Hypothalamus (tissue), 51 donors: ENCODE measurements at regions not wholly inside any gene's neighbourhood (a gene's known extent, or its start where the extent isn't known, plus 50 kb on each side); places are given as distances from the start of the nearest gene placed in this dataset.

ENCODE experiments used
- DNase-seq, 51 donors: peaks; one replicate each; lab custom pipeline; 2025; lab: John Stamatoyannopoulos, UW

DNA sequence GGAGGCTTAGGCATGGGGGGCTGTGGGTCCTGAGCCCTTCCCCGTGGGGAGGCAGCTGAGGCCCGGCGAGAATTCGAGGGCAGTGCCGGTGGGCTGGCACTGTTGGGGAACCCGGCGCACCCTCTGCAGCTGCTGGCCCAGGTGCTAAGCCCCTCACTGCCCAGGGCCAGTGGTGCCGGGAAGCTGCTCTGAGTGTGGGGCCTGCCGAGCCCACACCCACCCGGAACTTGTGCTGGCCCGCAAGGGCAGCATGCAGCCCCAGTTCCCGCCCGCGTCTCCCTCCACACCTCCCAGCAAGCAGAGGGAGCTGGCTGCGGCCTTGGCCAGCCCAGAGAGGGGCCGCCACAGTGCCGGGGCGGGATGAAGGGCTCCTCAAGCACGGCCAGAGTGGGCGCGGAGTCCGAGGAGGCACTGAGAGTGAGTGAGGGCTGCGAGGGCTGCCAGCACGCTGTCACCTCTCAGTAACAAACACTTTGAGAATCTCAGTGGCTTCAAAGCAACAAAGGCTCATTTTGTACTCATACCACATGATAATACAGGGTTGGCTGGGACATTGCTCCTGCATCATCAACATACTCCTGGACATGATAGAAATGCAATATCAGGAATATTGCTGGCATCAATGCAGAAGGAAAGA is 265.7 kb upstream of the ANKRD55 start:
- DNase-seq: no peak

DNA sequence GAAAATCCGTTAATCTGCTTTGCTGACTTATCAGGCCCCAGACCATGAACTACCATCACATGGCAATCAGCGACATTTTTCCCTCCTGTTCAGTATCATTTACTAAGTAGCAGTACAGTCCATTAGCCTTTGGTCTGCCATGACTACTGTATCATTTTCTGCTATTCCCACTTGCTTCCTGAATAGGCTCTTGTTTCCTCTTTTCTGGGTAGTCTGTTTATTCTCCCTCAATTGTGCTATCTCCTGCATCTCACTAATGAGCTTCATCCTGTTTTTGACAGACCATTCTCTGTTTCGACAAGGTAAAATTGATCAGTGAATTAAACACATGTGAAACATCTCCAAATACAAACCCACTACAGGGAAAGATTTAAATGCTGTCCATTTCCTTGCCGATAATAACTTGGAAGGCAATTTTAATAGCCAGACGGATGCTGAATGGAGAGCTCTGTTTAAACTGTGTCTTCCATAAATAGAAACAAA is 263.5 kb upstream of the ANKRD55 start:
- no peak for DNase-seq

DNA sequence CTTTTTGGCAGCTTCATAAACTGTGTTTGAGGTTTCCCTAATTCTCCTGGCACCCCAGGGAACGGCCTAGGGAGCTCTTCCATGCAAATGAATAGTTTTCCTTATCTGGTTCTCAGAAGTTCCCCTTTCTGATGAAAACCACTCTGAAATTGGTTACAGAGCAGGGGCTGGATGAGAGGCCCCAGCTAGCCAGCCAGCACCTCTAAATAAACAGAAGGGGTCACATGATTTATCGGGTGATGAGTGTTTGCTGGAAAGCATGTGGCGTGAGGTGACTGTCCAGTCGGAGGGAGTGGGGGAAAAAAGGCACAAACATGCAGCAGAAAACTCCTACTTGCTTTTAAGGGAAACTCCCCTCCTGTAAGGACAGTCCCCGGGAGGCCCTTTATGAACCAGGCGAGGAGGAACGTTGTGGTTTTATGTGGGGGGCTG is 261.2 kb upstream of the ANKRD55 start:
- no peak for DNase-seq

DNA sequence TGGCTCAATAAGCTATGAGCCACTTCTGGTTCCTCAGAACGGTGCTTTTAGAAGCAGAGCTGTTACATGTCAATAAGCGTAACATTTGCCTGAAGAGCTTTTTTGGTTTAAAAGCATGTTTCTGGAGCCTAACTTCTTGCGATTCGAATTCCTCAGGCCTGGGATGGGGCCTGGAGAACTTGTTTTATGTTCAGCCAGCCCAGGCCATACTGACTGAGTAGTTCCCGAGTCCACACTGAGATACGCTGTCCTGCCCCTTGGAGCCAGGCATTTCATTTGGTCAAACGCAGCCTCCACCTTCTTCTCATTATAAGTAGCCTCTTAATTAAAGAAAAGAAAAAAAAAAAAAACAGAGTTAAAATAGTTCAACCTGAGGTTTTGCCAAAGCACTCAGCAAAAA is 260.6 kb upstream of the ANKRD55 start:
- DNase-seq: no peak

DNA sequence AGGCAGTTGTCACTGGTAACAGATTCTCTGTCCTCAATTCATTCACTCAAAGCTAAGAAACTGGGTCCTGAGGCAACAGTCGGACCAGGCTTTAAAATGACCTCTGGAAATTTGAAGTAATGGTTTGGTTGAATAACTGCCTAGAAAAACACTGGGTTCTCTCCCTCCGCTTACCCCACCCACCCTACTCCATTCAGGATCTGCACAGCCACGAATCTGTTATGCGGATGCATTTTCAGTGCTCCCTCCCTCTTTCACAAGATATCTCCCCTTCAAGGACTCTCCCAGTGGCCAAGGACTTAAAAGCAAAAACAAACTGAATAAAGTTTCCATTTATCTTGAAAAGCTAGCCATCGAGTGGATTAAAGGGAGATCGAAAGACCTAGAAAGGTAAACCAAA is 260.2 kb upstream of the ANKRD55 start:
- DNase-seq: no peak

DNA sequence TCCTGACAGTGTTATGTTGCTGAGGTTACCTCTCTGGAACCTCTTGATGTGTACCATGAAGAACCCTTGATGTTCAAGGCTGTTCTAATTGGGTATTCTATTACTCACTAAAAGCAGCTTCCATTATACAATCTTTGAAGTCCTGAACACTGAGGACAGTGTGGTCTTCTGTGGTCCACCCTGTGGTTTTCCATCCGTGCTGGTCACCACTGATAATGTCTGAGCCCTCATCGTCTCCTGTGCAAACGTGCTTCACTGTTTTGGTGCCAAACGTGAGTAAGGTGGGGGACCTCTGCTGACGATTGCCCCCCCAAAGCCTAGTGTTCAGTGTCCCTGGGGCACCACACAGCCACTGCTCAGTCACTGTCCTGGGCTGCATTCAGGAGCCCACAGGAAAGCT is 259.7 kb upstream of the ANKRD55 start:
- DNase-seq: no peak

DNA sequence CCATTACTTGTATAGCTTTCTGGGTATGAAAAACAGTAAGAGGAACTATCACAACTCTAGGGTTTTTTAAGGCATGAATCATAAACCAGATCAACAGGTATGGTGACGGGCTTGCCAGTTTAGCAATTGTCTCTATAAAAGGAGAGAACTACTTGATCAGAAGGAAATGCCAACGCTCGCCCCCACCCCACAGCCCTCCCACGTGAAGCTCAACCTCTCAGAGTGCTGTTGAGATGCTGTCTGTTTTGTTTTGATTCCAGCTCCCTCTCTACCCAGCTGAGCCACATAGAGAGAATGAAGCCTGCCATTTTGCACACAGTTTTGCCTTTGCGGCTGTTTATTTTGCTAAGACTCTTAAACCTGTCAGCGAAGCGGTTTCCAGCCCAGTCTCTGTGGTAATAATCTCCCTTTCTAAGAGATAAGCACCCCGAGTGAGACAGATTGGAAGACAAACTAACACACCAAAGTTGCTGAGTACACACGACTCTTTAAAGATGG is 257.9 kb upstream of the ANKRD55 start:
- no peak for DNase-seq

DNA sequence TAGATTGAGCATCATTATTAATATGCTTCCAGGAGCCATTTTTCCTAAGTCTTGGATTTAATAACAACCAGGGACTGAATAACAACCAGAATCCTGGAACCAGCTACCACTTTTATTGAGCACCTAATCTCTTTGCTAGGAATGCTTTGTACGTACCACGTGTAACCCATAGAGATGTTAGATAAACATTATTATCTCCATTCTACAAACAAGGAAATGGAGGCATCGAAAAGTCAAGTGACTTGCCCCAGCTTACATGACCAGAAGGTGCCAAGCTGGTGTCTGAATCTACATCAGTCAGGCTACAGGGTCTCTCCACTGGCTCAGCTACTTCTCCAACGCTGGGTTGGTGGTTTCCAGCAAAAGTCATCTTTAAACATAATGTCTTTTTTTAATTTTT is 256.1 kb upstream of the ANKRD55 start:
- no peak for DNase-seq

DNA sequence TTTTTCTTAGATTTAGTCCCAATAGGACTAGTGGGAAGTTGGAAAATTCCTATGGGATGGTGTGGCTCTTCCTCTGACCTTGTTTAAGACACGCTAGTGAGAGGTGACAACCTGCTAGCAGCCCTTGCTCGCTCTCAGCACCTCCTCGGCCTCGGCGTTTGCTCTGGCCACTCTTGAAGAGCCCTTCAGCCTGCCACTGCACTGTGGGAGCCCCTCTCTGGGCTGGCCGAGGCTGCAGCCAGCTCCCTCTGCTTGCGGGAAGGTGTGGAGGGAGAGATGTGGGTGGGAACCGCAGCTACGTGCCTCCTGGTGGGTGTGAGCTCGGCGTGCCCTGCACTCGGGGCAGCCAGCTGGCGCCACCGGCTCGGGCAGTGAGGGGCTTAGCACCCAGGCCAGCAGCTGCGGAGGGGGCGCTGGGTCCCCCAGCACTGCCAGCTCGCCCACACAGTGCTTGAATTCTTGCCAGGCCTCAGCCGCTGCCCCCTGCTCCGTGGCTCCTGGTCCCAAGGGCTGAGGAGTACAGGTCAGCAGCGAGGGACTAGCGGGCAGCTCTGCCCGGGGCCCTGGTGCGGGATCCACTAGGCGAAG is 254.5 kb upstream of the ANKRD55 start:
- DNase-seq: no peak

DNA sequence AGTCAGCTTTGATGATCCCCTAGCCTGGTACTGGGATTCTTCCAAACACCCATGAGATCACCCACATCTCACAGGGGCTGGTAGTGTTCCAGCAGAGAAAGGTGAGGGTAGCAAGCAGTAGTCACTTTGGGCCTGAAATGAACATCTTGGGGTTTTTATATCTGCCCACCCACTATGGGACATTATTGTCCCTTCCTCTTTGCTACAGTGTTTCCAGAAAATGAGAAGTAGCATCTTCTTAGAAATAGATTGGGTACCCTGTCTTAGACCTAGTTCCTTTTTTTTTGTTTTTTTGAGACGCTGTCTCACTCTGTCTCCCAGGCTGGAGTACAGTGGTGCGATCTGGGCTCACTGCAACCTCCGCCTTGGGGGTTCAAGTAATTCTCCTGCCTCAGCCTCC is 249.2 kb upstream of the ANKRD55 start:
- no peak for DNase-seq

DNA sequence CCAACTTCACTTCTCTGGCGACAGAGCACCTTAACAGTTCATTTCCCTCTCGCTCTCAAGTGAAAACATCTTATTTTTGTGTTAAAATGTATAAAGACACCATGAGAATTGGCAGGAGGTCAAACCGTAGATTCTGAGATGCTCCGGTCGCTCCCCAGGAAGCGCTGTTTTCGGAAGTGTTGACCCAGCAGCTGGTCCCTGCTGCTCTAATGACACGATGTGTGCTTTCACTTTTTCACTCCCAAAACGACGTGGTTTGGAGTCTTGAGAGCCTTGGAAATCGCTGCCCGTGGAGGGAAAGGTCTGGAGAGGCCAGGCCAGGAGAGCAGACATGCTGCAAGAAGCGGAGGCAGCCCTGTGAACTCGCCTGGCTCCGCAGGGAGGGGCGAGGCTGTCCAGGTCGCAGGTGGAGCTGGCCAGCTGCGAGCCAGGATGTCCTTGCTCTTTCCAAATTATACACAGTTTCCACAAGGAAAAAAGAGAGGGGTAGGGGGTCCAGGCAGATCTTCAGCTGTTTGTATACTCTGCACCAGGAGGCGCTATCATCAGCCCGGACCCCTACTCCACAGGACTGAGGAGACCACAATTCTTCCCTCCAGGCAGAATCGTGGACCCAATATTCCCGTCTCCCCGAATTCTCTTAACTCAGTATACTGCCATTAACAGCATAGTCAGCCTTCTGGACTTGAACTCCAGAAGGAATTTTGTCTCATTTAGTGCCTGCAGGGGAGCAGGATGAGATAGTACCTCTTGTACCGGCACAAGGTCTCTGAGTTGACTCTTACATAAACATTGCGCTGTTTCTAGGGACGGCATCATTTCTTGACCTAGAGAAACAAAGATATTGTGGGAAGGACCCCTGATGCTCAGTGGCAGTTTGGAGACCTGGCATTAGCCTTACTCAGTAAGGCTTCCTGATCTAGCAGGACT is 248.6 kb upstream of the ANKRD55 start:
- peak in 27 of 51 donors; percentile 9 to 63 (median 21) for DNase-seq

DNA sequence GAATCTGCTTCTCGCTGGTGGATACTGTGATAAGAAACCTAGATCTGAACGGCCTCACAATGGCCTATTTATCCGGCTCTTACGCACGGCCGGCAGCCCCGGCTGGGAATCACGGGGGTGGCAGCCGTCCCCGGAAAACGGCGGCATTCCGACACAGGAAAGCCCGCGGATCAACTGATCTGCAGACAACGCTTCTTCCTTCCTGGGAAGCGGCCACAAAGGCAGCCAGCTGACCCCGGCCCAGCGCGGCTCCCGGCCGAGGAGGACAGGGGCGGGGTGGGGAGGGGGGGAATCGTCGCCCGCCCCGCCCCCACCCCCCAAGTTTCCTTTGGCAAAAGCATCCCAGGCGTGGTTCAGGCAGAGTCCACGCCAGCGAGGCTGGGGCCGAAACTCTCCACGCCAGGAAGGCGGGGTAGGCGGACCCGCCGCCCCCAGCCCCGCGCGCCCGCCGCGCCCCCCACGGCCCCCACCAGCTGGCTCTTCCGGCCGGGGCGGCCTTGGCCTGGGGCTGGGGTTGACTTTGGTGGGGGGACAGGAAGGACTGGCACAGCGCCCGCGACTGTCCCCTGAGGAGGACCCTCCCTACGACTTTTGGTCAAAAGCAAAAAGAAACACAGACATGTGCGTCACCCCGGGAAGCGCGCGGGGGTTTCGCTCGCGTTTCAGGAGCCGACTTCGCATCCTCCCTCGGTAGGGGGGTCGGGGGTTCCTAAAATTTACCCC is 247.7 kb upstream of the ANKRD55 start:
- peak; percentile 14 to 80 (median 56) for DNase-seq

DNA sequence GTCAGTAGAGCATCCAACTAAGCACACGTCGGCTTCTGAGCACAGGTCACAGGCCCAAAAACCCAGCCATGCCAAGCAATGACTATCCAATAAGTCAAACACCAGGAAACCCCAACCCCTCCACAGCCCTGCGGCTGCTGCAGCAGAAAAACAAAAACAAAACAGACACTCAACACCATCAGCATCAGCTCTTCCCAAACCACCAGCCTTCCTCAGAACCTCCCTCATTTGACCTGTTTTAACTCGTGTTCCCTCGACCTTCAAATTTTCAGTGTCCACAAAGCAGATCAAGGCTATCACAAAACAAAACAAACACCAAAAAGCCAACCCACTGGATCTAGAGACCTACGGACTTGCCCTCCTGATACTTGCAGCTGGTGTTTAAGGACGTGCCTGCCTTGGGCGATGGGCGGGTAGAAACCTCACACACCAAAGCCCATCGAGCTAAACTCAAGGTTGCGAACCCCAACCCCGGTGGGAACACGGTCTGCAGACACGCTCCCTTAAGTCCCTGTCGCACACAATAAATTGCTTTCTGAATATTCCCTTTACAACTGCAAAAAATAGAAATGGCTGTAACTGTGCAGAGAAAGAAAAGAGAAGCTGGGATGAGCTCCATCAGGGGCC is 247.1 kb upstream of the ANKRD55 start:
- peak in 15 of 51 donors; percentile 16 to 62 (median 38) for DNase-seq

DNA sequence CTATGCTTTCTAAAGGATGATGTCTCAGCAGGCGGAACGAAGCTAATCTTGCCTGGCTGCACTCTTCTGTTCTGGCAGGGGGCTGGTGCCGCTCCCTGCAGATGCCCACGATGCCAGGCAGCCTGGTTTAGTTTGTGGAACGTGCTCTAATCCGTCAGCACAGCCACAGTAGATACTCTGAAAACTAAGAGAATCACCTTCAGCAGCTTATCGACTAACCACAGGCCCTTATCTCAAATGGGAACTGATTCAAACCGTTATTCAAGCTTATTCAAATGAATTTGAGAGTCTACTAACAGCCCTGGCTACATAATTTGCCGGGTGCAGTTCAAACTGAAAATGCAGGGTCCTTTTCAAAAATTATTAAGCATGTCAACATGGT is 246.6 kb upstream of the ANKRD55 start:
- DNase-seq: peak in 11 of 51 donors; percentile 4 to 48 (median 19)

DNA sequence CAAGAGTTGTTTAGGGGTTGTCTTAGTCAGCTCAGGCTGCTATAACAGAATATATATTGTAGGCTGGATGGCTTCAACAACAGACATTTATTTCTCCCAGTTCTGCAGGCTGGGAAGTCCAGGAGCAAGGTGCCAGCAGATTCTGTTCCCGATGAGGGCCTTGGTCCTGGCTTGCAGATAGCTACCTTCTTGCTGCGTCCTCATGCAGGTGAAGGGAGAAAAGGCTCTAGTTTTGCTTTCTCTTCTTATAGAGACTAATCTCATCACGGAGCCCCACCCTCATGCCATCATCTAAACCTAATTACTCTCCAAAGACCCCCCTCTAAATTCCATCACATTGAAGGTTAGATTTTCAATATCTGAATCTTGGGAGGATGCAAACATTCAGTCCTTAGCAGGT is 246.0 kb upstream of the ANKRD55 start:
- DNase-seq: no peak

DNA sequence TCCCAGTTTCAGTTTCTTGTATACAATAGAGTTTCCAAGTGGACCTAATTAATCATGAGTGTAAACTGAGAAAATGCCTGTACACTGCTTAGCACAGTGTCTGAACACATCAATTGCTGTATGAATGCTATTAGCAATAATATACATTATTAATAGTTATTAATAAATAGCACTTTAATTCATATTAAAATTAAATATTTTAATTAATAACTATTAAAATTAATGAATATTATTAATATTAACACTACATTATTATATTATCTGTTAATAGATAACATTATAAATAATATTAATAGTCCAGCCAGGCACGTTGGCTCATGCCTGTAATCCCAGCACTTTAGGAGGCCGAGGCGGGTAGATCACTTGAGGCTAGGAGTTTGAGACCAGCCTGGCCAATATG is 244.9 kb upstream of the ANKRD55 start:
- DNase-seq: no peak

DNA sequence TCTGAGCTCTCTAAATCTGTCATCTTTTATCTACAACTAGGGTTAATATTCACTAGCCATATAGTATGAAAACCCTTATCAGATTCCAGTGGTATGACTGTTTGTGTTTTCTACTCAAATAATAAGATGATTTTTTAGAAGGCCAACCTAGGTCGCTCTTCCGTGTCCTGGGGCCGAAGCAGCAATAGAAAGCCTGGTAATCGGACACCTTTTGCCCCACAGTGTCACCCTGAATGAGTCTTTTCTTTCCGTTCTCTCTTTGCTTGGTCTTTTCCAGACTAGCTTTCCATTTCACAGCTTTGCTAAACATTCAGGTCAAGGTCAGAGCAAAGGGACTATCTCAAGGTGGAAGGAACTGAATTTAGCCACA is 243.3 kb upstream of the ANKRD55 start:
- DNase-seq: no peak

DNA sequence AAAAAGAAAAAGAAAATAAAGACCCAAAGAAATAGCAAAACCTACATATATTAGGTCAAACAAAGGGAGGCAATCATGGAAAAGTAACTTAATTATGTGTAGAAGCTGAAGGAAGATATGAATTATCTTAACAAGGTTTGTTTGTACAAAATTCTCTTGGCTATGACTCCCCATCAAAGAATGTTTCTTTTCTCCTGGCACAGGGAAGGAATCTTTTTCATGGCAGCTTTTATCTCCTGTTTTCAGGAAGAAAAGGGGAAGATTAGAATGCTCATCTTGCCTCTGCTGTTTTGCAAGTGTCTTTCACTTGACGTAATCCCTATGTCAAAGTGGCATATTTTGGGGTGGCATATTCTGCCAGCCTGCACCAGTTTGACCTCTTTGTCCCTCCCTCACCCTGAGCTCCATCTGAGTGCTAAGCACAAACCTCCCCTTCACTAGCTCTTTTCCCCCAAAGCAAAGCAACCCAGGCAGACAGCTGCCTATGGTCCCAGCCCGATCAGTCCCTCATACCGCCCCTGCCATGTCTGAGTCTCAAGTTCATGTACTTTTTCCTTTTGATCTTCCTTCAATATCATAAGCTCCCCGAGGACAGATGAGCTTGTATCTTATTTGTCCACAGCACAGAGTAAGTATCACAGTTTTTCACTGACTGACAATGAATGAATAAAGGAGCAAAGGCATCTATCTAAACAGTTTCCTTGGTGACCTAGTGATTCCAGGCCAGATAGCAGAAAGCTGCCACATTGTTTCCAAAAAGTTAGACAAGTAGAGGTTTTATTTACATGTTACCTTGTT is 242.8 kb upstream of the ANKRD55 start:
- DNase-seq: no peak

DNA sequence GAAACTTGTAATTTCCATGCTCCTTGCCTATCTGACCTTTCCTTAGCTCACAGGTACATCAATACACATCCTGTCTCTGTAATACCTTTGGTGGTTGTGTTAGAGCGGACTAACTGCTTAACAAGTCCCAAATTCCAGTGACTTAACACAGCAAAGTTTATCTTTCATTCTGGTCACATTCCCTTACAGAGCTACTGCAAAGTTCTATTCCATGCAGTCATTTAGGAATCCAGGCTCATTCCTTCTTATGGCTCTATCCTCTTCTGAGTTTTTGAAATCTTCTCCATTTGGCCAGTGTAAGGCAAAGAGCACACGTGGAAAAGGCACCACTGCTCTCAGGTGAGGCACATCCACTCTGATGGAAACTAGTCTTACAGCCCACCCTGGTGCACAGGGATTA is 238.6 kb upstream of the ANKRD55 start:
- DNase-seq: no peak
